Endothelial cell of umbilical vein (primary cell): ENCODE measurements at regions not wholly inside any gene's neighbourhood (a gene's known extent, or its start where the extent isn't known, plus 50 kb on each side); places are given as distances from the start of the nearest gene placed in this dataset.

Source experiments
- BruUV-seq: library from RNA; stranded (reverse); fragments of 400-500 nt; replicated peaks from 2 replicates; lab custom pipeline; 2021; lab: Mats Ljungman, UMichigan
- CTCF ChIA-PET: fragments of 300-600, 350-600 bp; sonication (Branson Sonifier 250); formaldehyde crosslinking; loops from one replicate; lab custom pipeline; 2021; ENCODE audit warnings: antibody characterized with exemption, inconsistent platforms; lab: Charles Lee
- POLR2A ChIA-PET: fragments of 300-600, 350-600 bp; sonication (Branson Sonifier 250); formaldehyde crosslinking; loops from one replicate; lab custom pipeline; 2021; ENCODE audit warnings: antibody characterized with exemption, inconsistent platforms; lab: Charles Lee
- DNase-seq: peaks from one replicate; pipeline ENCODE4 v3.0.0-alpha.2; 2011; ENCODE audit warnings: low read depth, low spot score
- FAIRE-seq: peaks from 2 replicates; lab custom pipeline; 2011; peaks lifted over from hg19 to GRCh38; lab: Jason Lieb, UNC
- H2AFZ ChIP-seq: 2 replicates; pipeline ENCODE4 v1.6.0; 2012; ENCODE audit warnings: low read depth, low read length, control low read depth, inconsistent platforms
- H3K27ac ChIP-seq: 2 replicates; pipeline ENCODE4 v1.5.1; 2011; ENCODE audit warnings: low read depth, mild to moderate bottlenecking, control low read depth, low read length, moderate library complexity; ENCODE audit not compliant: insufficient read depth
- H3K27me3 ChIP-seq, 2 experiments: 2 replicates each; pipeline versions ENCODE4 v1.6.0 to v1.6.1; 2011; ENCODE audit warnings: low read length in 2 of 2, mixed read lengths in 1 of 2; ENCODE audit not compliant: control insufficient read depth in 2 of 2, insufficient read depth in 2 of 2
- H3K36me3 ChIP-seq, 2 experiments: 2 replicates in 1 of 2; 3 replicates in 1 of 2; pipeline ENCODE4 v1.5.1; 2011; ENCODE audit warnings: low read length in 2 of 2, mild to moderate bottlenecking in 1 of 2, moderate library complexity in 1 of 2; ENCODE audit not compliant: control insufficient read depth in 2 of 2, insufficient read depth in 2 of 2; ENCODE audit errors: extremely low read depth in 1 of 2
- H3K4me1 ChIP-seq: 3 replicates; pipeline ENCODE4 v1.5.1; 2011; ENCODE audit warnings: mild to moderate bottlenecking, low read length; ENCODE audit not compliant: control insufficient read depth, insufficient read depth; ENCODE audit errors: extremely low read depth
- H3K4me2 ChIP-seq: 2 replicates; pipeline ENCODE4 v1.6.1; 2011; ENCODE audit warnings: low read length, control low read depth, mixed read lengths; ENCODE audit not compliant: insufficient read depth
- H3K4me3 ChIP-seq, 3 experiments: fragments of 200-600 bp in 1 of 3; sonication (generic), shearing (Covaris generic) in 1 of 3; replicated peaks in 1 of 3; 2 replicates each; pipeline ENCODE4 v1.5.1; 2011 to 2016; ENCODE audit warnings: control low read depth in 3 of 3, low read length in 3 of 3, mild to moderate bottlenecking in 2 of 3, inconsistent platforms in 1 of 3, low read depth in 1 of 3, moderate library complexity in 1 of 3; ENCODE audit not compliant: insufficient read depth in 1 of 3
- H3K79me2 ChIP-seq: 2 replicates; pipeline ENCODE4 v1.6.0; 2012; ENCODE audit warnings: low read length, inconsistent platforms; ENCODE audit not compliant: control insufficient read depth, insufficient read depth
- H3K9ac ChIP-seq: replicated peaks from 2 replicates; pipeline ENCODE3; 2011; ENCODE audit warnings: low read length, control low read depth; ENCODE audit not compliant: insufficient read depth; ENCODE audit errors: extremely low read depth
- H3K9me1 ChIP-seq: replicated peaks from 3 replicates; pipeline ENCODE4 v1.6.0; 2011; ENCODE audit warnings: mild to moderate bottlenecking, low read length; ENCODE audit not compliant: control insufficient read depth, insufficient read depth; ENCODE audit errors: extremely low read depth
- H3K9me3 ChIP-seq: replicated peaks from 2 replicates; pipeline ENCODE4 v1.5.1; 2012; ENCODE audit warnings: low read length, inconsistent platforms; ENCODE audit not compliant: control insufficient read depth, insufficient read depth
- H4K20me1 ChIP-seq: replicated peaks from 2 replicates; pipeline ENCODE3; 2011; ENCODE audit warnings: mild to moderate bottlenecking, low read length; ENCODE audit not compliant: control insufficient read depth, insufficient read depth; ENCODE audit errors: extremely low read depth
- EZH2 ChIP-seq: IDR thresholded peaks from 2 replicates; pipeline ENCODE4 v1.6.1; 2012; ENCODE audit warnings: borderline replicate concordance, low read depth, mild to moderate bottlenecking, moderate library complexity, low read length, inconsistent platforms; ENCODE audit not compliant: severe bottlenecking
- FOS ChIP-seq: IDR thresholded peaks from 2 replicates; pipeline ENCODE4 v1.6.1; 2011; ENCODE audit warnings: mild to moderate bottlenecking, low read length, moderate library complexity, borderline replicate concordance; ENCODE audit not compliant: insufficient read depth
- GATA2 ChIP-seq: IDR thresholded peaks from 2 replicates; pipeline ENCODE4 v1.7.0; 2011; ENCODE audit warnings: low read depth, mild to moderate bottlenecking, moderate library complexity, mixed read lengths, low read length; ENCODE audit not compliant: insufficient read length, insufficient read depth
- JUN ChIP-seq: IDR thresholded peaks from 2 replicates; pipeline ENCODE4 v1.6.1; 2011; ENCODE audit warnings: borderline replicate concordance, low read depth; ENCODE audit not compliant: insufficient read length, insufficient read depth
- MYC ChIP-seq: IDR thresholded peaks from one replicate; pipeline ENCODE4 v1.6.1; 2011; ENCODE audit warnings: mild to moderate bottlenecking, low read depth, low read length
- POLR2A ChIP-seq: IDR thresholded peaks from 2 replicates; pipeline ENCODE4 v1.6.1; 2012; ENCODE audit warnings: low read depth, mild to moderate bottlenecking, control low read depth, low read length
- POLR2AphosphoS5 ChIP-seq: IDR thresholded peaks from 2 replicates; pipeline ENCODE4 v1.6.1; 2012; ENCODE audit warnings: low read depth, mild to moderate bottlenecking, control low read depth, low read length, moderate library complexity; ENCODE audit not compliant: insufficient read depth
- dilution Hi-C: fragments of 300-500 bp; cut with MboI; formaldehyde crosslinking; loops from one replicate; pipeline ENCODE4 v1.15.0; 2019; ENCODE audit warnings: low sequenced_read_pairs; ENCODE audit not compliant: extremely low pct_ligation_motif_present
- intact Hi-C: fragments of 100-400 bp; cut with micrococcal nuclease; formaldehyde crosslinking; loops from one replicate; pipeline ENCODE4 v1.10.0; 2022
- TF ChIP-seq, protein P1 (sequence below), 2 donors: IDR thresholded peaks; 1 replicate in 1 of 2; 2 replicates in 1 of 2; pipeline ENCODE4 v1.5.1; 2011; ENCODE audit warnings: low read length in 2 of 2, mild to moderate bottlenecking in 2 of 2, moderate library complexity in 2 of 2, control low read depth in 1 of 2, inconsistent platforms in 1 of 2, low read depth in 1 of 2; ENCODE audit not compliant: insufficient read depth in 1 of 2; ENCODE audit errors: extremely low read depth in 1 of 2
- TF ChIP-seq, protein P2 (sequence below): IDR thresholded peaks from 2 replicates; pipeline ENCODE4 v1.6.1; 2011; ENCODE audit not compliant: insufficient read depth, insufficient read length

- H3K4me1 ChIP-seq: no peaks in the 10 kb centered on the region
- H4K20me1 ChIP-seq: no peaks in the 10 kb centered on the region
- H3K4me3 ChIP-seq: no peak overlapping the region
- no peak overlapping the region for H3K4me2 ChIP-seq
- H3K79me2 ChIP-seq: no peaks in the 10 kb centered on the region
- intact Hi-C loops: no loop called here
- H3K9me3 ChIP-seq: no peaks in the 10 kb centered on the region
- H3K36me3 ChIP-seq: no peaks in the 10 kb centered on the region
- BruUV-seq: no TSS peak
- DNase-seq: no peak
- no peaks in the 10 kb centered on the region for H3K9me1 ChIP-seq
- FAIRE-seq: no peak
- ChIA-PET POLR2A (no interaction called here), CTCF (no interaction called here)
- no peak for TF ChIP-seq FOS
- no peak for TF ChIP-seq JUN
- no peak for TF ChIP-seq POLR2A
- no peak for TF ChIP-seq POLR2AphosphoS5
- TF ChIP-seq, protein P1, sequence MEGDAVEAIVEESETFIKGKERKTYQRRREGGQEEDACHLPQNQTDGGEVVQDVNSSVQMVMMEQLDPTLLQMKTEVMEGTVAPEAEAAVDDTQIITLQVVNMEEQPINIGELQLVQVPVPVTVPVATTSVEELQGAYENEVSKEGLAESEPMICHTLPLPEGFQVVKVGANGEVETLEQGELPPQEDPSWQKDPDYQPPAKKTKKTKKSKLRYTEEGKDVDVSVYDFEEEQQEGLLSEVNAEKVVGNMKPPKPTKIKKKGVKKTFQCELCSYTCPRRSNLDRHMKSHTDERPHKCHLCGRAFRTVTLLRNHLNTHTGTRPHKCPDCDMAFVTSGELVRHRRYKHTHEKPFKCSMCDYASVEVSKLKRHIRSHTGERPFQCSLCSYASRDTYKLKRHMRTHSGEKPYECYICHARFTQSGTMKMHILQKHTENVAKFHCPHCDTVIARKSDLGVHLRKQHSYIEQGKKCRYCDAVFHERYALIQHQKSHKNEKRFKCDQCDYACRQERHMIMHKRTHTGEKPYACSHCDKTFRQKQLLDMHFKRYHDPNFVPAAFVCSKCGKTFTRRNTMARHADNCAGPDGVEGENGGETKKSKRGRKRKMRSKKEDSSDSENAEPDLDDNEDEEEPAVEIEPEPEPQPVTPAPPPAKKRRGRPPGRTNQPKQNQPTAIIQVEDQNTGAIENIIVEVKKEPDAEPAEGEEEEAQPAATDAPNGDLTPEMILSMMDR (IDR thresholded peaks at IDR 0.05; ENCODE audit: extremely low read depth in 1 of 2, insufficient read depth in 1 of 2, low read depth in 1 of 2, low read length in 2 of 2): no peak
- no peak for TF ChIP-seq MYC
- TF ChIP-seq GATA2: no peak
- no peak for TF ChIP-seq EZH2
- TF ChIP-seq, protein P2, sequence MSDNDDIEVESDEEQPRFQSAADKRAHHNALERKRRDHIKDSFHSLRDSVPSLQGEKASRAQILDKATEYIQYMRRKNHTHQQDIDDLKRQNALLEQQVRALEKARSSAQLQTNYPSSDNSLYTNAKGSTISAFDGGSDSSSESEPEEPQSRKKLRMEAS: no peak
- H3K9ac ChIP-seq: no peak overlapping the region
- H3K27ac ChIP-seq: no peak overlapping the region
- no peaks in the 10 kb centered on the region for H3K27me3 ChIP-seq
- dilution Hi-C loops: no loop called here
- H2AFZ ChIP-seq: no peak overlapping the region
These were observed 116.0 kb upstream of the HMHB1 start for GRCh38 chr5:143695941-143696340.
